BLaER1 (cell line): ENCODE measurements at regions not wholly inside any gene's neighbourhood (a gene's known extent, or its start where the extent isn't known, plus 50 kb on each side); places are given as distances from the start of the nearest gene placed in this dataset.

Experiments used
- H3K27ac ChIP-seq: shearing (Covaris generic); formaldehyde crosslinking; 2 replicates; pipeline ENCODE4 v1.8.1; 2022
- H3K27me3 ChIP-seq: shearing (Covaris generic); formaldehyde crosslinking; 2 replicates; pipeline ENCODE4 v1.8.1; 2022
- H3K36me3 ChIP-seq: shearing (Covaris generic); formaldehyde crosslinking; 2 replicates; pipeline ENCODE4 v1.8.1; 2022
- H3K4me1 ChIP-seq: shearing (Covaris generic); formaldehyde crosslinking; 2 replicates; pipeline ENCODE4 v1.8.1; 2022
- H3K4me2 ChIP-seq: shearing (Covaris generic); formaldehyde crosslinking; 2 replicates; pipeline ENCODE4 v1.8.1; 2022
- H3K4me3 ChIP-seq: shearing (Covaris generic); formaldehyde crosslinking; 2 replicates; pipeline ENCODE4 v1.8.1; 2022
- H3K9ac ChIP-seq: shearing (Covaris generic); formaldehyde crosslinking; 2 replicates; pipeline ENCODE4 v1.8.1; 2022
- H3K9me3 ChIP-seq: shearing (Covaris generic); formaldehyde crosslinking; 2 replicates; pipeline ENCODE4 v1.8.1; 2022
- H4K20me1 ChIP-seq: shearing (Covaris generic); formaldehyde crosslinking; 2 replicates; pipeline ENCODE4 v1.8.1; 2022
- Cebpa-rat ChIP-seq: shearing (Covaris generic); IDR thresholded peaks from 2 replicates; pipeline ENCODE4 v1.8.1; 2022

DNA sequence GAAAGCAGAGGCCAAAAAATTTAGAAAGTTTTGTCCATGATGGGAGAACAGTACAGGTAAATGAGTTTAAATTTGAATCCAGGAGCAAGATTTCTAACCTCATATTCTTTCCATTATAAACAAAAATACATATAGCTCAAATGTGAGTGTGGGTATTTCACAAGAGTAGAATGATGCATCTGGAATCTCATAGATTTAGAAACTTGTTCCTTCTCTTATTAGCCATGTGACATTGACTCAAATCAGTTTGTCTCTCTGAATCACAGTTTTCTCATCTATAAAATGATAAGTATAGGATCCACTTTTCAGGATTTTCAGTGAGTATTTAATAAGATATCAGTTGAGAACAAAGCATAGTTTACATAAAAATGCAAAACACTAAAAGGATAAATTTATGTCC is 436.3 kb upstream of the PAPPA start:
- H3K4me1 ChIP-seq = no peaks in the 10 kb centered on the region
- no peaks in the 10 kb centered on the region for H3K36me3 ChIP-seq
- H3K27me3 ChIP-seq = no peaks in the 10 kb centered on the region
- H3K9ac ChIP-seq = no peak overlapping the region
- H3K4me3 ChIP-seq = no peak overlapping the region
- H3K4me2 ChIP-seq = no peak overlapping the region
- no peak for TF ChIP-seq Cebpa-rat
- no peak overlapping the region for H3K27ac ChIP-seq
- no peaks in the 10 kb centered on the region for H4K20me1 ChIP-seq
- no peaks in the 10 kb centered on the region for H3K9me3 ChIP-seq

DNA sequence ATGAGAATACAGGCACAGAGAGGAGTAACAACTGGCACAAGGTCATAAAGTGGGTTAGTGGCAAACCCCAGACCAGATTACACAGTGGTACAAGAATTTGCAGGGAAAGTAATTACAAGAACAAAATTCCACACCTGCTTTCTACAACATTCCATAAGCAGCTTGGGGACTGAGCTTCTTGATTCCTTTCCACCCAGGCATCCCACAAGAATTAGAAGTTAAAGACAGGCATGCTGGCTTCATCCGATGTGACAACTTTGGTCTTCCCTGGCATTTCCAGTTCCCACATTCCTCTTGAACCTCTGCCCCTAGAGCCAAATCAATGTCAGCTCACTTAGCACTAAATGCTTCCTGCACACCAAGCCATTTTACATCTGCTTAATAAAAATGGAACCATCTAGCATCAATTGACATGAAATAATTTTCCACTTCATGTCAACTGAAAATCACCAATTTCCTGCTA is 435.8 kb upstream of the PAPPA start:
- Histone ChIP-seq H3K4me3 (no peak overlapping the region), H3K9ac (no peak overlapping the region), H3K9me3 (no peaks in the 10 kb centered on the region), H3K27me3 (no peaks in the 10 kb centered on the region), H3K36me3 (no peaks in the 10 kb centered on the region), H3K27ac (no peak overlapping the region), H3K4me2 (no peak overlapping the region), H4K20me1 (no peaks in the 10 kb centered on the region), H3K4me1 (no peaks in the 10 kb centered on the region)
- TF ChIP-seq Cebpa-rat = no peak

DNA sequence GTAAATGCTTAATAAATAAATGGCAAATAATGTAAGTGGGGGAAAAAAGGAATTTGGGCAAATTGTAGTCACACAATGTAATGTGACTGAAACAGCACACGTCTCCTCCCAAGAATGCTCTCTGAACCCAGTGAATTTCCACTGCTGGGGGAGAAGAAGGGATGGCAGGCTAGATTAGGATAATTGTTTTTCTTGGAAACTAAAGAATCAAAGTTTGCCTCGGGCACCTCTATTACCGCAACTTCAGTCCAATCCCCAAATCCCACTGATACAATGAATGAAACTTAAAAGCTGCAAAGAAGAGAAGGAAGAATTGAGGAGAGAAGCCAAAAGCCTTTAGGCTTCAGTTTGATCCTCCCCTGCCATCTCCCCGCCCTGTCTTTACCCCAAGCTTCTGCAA is 423.2 kb upstream of the PAPPA start:
- Histone ChIP-seq H3K4me1 (no peaks in the 10 kb centered on the region), H3K36me3 (no peaks in the 10 kb centered on the region), H3K27me3 (no peaks in the 10 kb centered on the region), H3K9ac (no peak overlapping the region), H3K4me2 (no peak overlapping the region), H4K20me1 (no peaks in the 10 kb centered on the region), H3K9me3 (0 out of 2 replicates have a peak, but pooled peaks cover 10% of the 10 kb centered on the region), H3K27ac (no peak overlapping the region), H3K4me3 (no peak overlapping the region)
- no peak for TF ChIP-seq Cebpa-rat

DNA sequence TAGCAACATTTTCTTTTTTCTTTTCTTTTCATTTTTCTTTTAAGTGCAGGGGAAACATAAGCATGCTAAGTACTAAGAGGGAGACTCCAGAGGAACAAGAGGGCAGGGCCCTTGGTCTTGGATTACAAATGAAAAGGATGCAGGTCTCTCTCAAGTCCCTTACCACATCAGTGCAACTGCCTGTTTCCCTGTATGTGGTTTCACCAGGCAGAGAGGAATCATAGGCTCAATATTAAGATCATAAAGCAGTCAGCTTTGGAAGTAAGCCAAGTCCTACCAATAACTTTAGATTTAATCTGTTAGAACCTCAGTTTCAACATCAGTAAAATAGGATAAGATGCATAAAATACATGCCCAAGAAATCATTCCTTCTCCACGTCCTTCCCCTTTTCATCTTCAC is 422.7 kb upstream of the PAPPA start:
- H3K4me2 ChIP-seq = no peak overlapping the region

DNA sequence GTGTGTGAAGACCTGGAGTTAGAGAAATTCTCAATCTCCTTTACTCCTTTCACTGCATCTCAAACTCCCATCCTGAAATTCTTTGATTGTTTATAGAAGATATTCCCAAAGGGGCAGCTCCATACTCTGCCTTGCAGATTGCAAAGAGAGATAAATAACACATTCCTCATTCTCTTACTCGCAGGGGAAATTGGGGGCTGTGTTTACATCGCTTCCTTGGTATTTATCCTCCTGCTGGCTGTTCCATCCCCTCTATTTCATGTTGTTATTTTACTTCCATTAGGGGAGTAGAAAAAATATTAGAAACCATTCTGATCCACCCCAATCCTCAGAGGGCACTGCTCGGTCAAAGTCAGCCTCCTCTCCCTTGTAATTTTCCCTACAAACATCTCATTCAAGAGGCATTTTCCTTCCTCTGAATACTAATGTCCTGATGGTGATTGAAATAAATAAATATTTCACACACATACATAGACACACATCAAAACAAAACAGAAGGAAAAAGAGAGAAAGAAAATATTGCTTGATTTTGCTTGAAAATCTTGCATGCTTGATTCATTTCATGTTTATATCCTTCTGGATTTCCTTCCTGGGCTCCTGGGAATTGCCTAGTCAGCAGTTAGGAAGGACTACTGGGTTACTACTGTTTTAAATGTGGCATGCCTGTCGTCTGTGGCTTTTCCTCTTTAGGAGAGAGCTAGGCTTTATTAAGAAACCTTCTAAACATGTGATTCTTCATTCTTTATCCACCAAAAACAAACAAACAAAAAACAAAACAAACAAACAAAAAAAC is 420.1 kb upstream of the PAPPA start:
- H3K4me3 ChIP-seq = no peak overlapping the region
- H3K27ac ChIP-seq = no peak overlapping the region
- no peaks in the 10 kb centered on the region for H4K20me1 ChIP-seq
- no peaks in the 10 kb centered on the region for H3K36me3 ChIP-seq
- 0 out of 2 replicates have a peak, but pooled peaks cover 7% of the 10 kb centered on the region for H3K9me3 ChIP-seq
- H3K27me3 ChIP-seq = no peaks in the 10 kb centered on the region
- H3K4me1 ChIP-seq = no peaks in the 10 kb centered on the region
- no peak for TF ChIP-seq Cebpa-rat
- H3K4me2 ChIP-seq = no peak overlapping the region
- H3K9ac ChIP-seq = no peak overlapping the region

More for the DNA sequence above, 422.7 kb upstream of the PAPPA start:
- Histone ChIP-seq H3K4me1 (no peaks in the 10 kb centered on the region), H4K20me1 (no peaks in the 10 kb centered on the region), H3K9me3 (0 out of 2 replicates have a peak, but pooled peaks cover 10% of the 10 kb centered on the region), H3K27ac (no peak overlapping the region), H3K27me3 (no peaks in the 10 kb centered on the region), H3K36me3 (no peaks in the 10 kb centered on the region), H3K4me3 (no peak overlapping the region), H3K9ac (no peak overlapping the region)
- no peak for TF ChIP-seq Cebpa-rat

DNA sequence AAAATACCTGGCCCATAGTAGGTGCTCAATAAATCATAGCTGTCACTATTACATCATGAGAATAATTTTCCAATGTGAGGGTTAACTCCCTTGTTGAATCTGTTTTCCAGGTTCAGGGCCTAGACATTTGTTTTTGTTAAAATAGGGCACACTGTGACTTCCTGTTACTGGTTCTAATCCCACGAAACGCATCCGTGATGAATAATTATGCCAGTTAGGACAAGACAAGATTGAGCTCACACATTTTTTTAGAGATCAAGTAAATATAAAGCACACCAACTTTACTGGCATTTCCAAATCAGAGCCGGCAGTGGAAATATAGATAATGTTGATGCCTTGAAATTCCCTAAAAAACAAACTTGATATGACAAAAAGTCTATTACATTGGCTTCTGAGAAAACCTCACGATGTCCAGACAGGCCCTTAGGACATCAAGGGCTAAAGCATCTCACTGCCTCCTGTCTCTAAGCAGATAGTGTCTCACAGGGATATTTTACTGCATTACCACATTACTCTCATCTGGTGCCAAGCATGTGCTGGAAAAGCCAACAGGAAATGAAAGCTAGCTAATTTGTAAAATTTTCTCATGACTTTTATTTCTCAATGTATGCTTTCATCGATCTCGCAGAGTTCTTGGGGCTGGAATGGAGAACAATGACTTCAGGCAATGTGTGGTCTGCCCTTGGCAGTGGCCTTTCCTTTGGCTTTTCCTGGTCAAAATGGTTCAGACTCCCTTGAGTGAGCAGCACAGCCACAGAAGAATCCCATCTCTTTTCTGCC is 414.3 kb upstream of the PAPPA start:
- H3K4me2 ChIP-seq = no peak overlapping the region
- no peak overlapping the region for H3K27ac ChIP-seq
- H3K9me3 ChIP-seq = no peaks in the 10 kb centered on the region
- no peaks in the 10 kb centered on the region for H3K4me1 ChIP-seq
- TF ChIP-seq Cebpa-rat = no peak
- no peaks in the 10 kb centered on the region for H3K36me3 ChIP-seq
- H4K20me1 ChIP-seq = no peaks in the 10 kb centered on the region
- no peak overlapping the region for H3K9ac ChIP-seq
- no peak overlapping the region for H3K4me3 ChIP-seq
- no peaks in the 10 kb centered on the region for H3K27me3 ChIP-seq

DNA sequence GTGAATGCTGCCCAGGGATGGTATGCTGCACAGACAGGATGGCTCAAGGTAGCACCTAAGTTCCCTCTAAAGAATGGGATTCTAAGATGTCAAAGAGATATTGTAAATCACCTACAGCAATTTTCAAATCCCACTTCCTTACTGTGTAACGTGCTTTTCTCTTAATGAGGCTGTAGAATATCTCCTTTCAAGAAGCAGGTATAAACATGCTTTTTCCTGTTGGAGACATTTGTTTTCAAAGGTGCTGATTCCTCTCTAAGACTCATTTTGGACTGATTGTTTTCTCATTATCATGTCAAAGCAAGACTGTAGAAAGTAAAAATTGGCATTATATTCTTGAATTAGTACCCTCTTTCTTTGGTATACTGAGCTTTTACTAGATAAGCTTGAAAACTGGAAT is 412.6 kb upstream of the PAPPA start:
- Histone ChIP-seq H4K20me1 (no peaks in the 10 kb centered on the region), H3K27me3 (no peaks in the 10 kb centered on the region), H3K4me1 (no peaks in the 10 kb centered on the region), H3K4me3 (no peak overlapping the region), H3K36me3 (no peaks in the 10 kb centered on the region), H3K9me3 (no peaks in the 10 kb centered on the region), H3K27ac (no peak overlapping the region), H3K4me2 (no peak overlapping the region), H3K9ac (no peak overlapping the region)
- no peak for TF ChIP-seq Cebpa-rat

DNA sequence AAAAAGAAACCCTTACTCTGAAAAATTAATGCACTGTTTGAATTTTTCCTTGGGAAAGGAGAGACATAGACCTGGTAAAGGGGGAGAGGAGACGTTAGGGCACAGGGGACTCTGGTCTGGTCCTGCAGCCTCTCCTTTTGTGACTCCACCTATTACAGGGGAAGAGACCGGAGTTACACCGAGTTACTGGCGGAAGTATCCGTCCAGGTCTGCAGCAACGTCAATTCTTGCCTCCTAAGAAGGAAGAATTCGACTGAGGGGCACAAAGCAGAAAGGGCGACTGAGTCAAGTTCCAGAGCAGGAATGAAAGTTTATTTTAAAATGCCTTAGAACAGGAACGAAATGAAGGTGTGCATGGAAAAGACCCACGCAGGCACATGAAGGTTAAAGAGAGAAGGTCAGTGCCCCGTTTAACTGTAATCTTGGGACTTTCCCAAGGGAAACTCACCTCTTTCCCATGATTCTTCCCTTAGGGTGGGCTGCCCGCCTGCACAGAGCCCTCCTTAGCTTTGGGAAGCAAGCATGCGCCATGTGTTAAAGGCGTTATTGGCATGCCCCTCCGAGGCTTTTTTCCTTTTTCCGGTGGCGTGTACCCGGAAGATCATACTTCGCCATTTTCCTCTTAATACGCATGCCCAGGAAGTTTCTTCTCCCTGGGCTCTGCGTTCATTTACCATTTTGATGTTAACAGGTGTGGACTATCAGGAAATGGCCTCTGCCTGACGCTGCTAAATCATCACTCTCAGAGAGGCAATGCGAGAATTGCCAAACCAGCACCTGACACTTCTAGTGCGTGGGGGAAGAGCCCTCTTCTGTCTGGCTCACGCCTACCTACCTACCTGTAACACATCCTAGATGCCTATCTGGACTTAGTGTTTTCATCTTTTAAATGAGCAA is 409.6 kb upstream of the PAPPA start:
- no peaks in the 10 kb centered on the region for H3K36me3 ChIP-seq
- no peak overlapping the region for H3K4me3 ChIP-seq
- no peak overlapping the region for H3K27ac ChIP-seq
- no peak for TF ChIP-seq Cebpa-rat
- no peaks in the 10 kb centered on the region for H4K20me1 ChIP-seq
- H3K9ac ChIP-seq = no peak overlapping the region
- no peaks in the 10 kb centered on the region for H3K9me3 ChIP-seq
- no peaks in the 10 kb centered on the region for H3K4me1 ChIP-seq
- H3K4me2 ChIP-seq = no peak overlapping the region
- no peaks in the 10 kb centered on the region for H3K27me3 ChIP-seq

DNA sequence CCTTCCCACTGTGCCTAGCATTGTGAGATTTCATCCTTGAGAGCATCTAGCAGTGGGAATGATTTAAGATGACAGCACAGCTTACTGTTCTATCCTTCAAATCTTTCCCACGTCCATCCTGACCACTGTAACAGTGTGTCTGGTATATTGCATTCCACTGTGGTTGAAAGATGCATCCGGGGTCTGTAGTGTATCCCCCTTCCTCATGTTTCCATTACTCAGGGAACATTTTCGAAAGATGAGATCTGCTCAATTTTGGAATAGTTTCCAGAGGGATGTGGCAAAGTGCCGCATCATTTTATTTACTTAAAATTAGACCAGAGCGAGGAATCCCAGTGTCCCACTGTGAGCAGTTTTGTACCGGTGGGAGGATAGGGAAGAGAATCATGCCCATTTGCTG is 407.1 kb upstream of the PAPPA start:
- H3K27me3 ChIP-seq = no peaks in the 10 kb centered on the region
- no peaks in the 10 kb centered on the region for H3K4me1 ChIP-seq
- no peak overlapping the region for H3K9ac ChIP-seq
- H3K4me3 ChIP-seq = no peak overlapping the region
- no peaks in the 10 kb centered on the region for H3K36me3 ChIP-seq
- no peak overlapping the region for H3K4me2 ChIP-seq
- no peaks in the 10 kb centered on the region for H3K9me3 ChIP-seq
- H3K27ac ChIP-seq = no peak overlapping the region
- TF ChIP-seq Cebpa-rat = no peak
- H4K20me1 ChIP-seq = no peaks in the 10 kb centered on the region
